ENCODE measurements at regions not wholly inside any gene's neighbourhood (a gene's known extent, or its start where the extent isn't known, plus 50 kb on each side); places are given as distances from the start of the nearest gene placed in this dataset.

DNA sequence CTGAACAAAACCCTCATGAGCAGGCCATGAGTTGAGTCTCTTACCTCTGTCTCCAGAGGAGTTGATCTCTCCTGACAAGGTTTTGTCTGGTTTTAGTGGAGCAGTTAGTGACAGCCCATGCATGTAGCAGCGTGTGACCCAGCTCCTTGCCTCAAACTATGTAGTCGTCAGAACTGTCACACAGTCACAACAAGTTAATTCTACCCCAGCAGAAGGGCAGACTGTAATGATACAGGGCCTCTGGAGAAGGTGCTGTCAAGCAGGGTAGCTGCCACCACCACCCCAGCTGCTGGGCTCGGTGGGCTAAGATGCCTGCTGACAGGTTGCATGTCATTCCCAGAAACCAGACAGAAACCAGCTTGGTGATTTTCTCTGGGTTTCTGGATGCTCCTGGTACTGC is 194.5 kb downstream of the PSAT1 start:
- Mint-ChIP-seq H3K27me3 (peaks cover 2 to 8% of the 10 kb centered on the region in 2 donors), H3K9me3 (no peaks in the 10 kb centered on the region), H3K4me3 (no peak overlapping the region), H3K27ac (no peak overlapping the region), H3K4me1 (no peaks in the 10 kb centered on the region), H3K36me3 (no peaks in the 10 kb centered on the region)
- 60% methylated on average over 1 of the region's 3 CpGs for WGBS (ENCODE audit: insufficient coverage)
- ATAC-seq (replicated peaks in 1 of 4) (no peak), DNase-seq (no peak)
- no peaks in the 10 kb centered on the region for H3K36me3 ChIP-seq (ENCODE audit: control insufficient read depth in 2 of 2, extremely low read depth in 1 of 2, insufficient read depth in 1 of 2, low read length in 1 of 2)
- CTCF ChIA-PET: no interaction called here
- no peaks in the 10 kb centered on the region for H3K27me3 ChIP-seq (replicated peaks in 1 of 2; ENCODE audit: control insufficient read depth in 2 of 2, extremely low read depth in 1 of 2, insufficient read depth in 2 of 2, low read length in 1 of 2)
- H3K27ac ChIP-seq (ENCODE audit: low read length): no peak overlapping the region
- POLR2A ChIA-PET: no interaction called here
- H3K4me3 ChIP-seq (ENCODE audit: control insufficient read depth in 1 of 2, extremely low read depth in 1 of 2, low read length in 1 of 2): no peak overlapping the region
- H3K4me1 ChIP-seq (ENCODE audit: control insufficient read depth in 1 of 2, extremely low read depth in 1 of 2, insufficient read depth in 2 of 2, low read length in 2 of 2): no peaks in the 10 kb centered on the region
- H3K9me3 ChIP-seq: no peaks in the 10 kb centered on the region

DNA sequence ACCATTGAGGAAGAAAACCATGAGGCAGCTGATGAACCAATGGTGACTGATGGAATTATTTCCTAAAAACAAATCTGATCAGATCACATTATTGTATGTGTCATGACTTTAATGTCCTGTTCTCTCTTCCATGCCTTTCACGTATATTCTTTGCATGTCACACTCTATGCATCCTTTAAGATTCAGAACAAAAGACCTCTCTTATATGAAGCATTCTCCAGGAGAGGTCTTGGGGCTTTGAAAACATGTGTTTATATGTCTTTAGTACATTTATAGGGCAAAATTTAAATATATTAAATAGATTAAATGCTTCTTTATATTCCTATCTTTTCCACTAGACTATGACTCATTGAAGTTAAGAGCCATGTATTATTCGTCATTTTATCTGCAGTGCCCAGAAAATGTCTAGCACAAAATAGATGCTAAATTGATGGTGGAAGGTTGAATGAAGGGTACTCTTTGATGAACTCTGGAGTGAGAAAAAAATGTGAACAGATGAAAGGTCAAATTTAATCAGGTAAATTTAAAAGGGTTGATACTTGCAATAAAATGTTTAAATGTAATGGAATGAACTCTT is 196.3 kb downstream of the PSAT1 start:
- ChIA-PET CTCF (no interaction called here), POLR2A (no interaction called here)
- 80% methylated on average over 1 of the region's 2 CpGs for WGBS (ENCODE audit: insufficient coverage)
- Mint-ChIP-seq H3K9me3 (no peaks in the 10 kb centered on the region), H3K36me3 (no peaks in the 10 kb centered on the region), H3K27me3 (peaks cover 0 to 5% of the 10 kb centered on the region in 2 donors), H3K4me1 (no peaks in the 10 kb centered on the region), H3K4me3 (no peak overlapping the region), H3K27ac (no peak overlapping the region)
- Histone ChIP-seq H3K9me3 (no peaks in the 10 kb centered on the region), H3K4me1 (ENCODE audit: control insufficient read depth in 1 of 2, extremely low read depth in 1 of 2, insufficient read depth in 2 of 2, low read length in 2 of 2) (no peaks in the 10 kb centered on the region), H3K27ac (ENCODE audit: low read length) (no peak overlapping the region), H3K4me3 (ENCODE audit: control insufficient read depth in 1 of 2, extremely low read depth in 1 of 2, low read length in 1 of 2) (no peak overlapping the region), H3K36me3 (ENCODE audit: control insufficient read depth in 2 of 2, extremely low read depth in 1 of 2, insufficient read depth in 1 of 2, low read length in 1 of 2) (no peaks in the 10 kb centered on the region), H3K27me3 (replicated peaks in 1 of 2; ENCODE audit: control insufficient read depth in 2 of 2, extremely low read depth in 1 of 2, insufficient read depth in 2 of 2, low read length in 1 of 2) (no peaks in the 10 kb centered on the region)
- ATAC-seq (replicated peaks in 1 of 4) (no peak), DNase-seq (no peak)

DNA sequence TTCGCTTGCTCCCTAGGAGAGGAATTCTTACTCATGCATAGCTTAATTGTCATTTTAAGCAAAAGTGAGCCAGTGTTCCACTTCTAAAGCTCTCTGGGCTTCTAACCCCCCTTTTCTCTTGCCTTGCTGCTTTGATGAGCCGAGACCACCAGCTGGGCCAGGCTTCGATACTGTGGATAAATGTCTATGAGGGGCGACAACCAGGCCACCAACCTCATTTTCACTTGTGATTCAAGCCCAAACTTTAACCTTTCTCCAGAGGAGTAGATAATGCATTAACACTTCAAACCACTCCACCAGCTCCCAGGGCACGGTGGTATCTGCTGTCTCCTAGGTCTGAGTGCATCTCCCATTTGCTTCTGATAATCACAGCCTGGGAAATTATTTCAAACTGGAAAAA is 205.6 kb downstream of the PSAT1 start:
- Mint-ChIP-seq H3K4me3 (no peak overlapping the region), H3K27ac (no peak overlapping the region), H3K4me1 (no peaks in the 10 kb centered on the region), H3K9me3 (peaks cover 0 to 3% (median 0%) of the 10 kb centered on the region in 3 donors), H3K36me3 (no peaks in the 10 kb centered on the region), H3K27me3 (peaks cover 0 to 3% of the 10 kb centered on the region in 2 donors)
- Histone ChIP-seq H3K27ac (ENCODE audit: low read length) (no peak overlapping the region), H3K27me3 (replicated peaks in 1 of 2; ENCODE audit: control insufficient read depth in 2 of 2, extremely low read depth in 1 of 2, insufficient read depth in 2 of 2, low read length in 1 of 2) (no peaks in the 10 kb centered on the region), H3K4me1 (ENCODE audit: control insufficient read depth in 1 of 2, extremely low read depth in 1 of 2, insufficient read depth in 2 of 2, low read length in 2 of 2) (no peaks in the 10 kb centered on the region), H3K36me3 (ENCODE audit: control insufficient read depth in 2 of 2, extremely low read depth in 1 of 2, insufficient read depth in 1 of 2, low read length in 1 of 2) (no peaks in the 10 kb centered on the region), H3K9me3 (no peaks in the 10 kb centered on the region), H3K4me3 (ENCODE audit: control insufficient read depth in 1 of 2, extremely low read depth in 1 of 2, low read length in 1 of 2) (no peak overlapping the region)
- CTCF ChIA-PET: interaction anchor here in 1 of 2 donors (0.6 kb wide), 1 partner anchor 32 kb away, joined by 5 read pairs; no protein-coding TSS in a partner anchor
- ATAC-seq (replicated peaks in 1 of 4): no peak
- POLR2A ChIA-PET: no interaction called here
- WGBS (ENCODE audit: insufficient coverage): 75% methylated on average over 1 of the region's 5 CpGs
- no peak for DNase-seq

GRCh38 chr9:78505546-78505945 is 208.6 kb downstream of the PSAT1 start:
- peaks cover 0 to 3% of the 10 kb centered on the region in 2 donors for H3K27me3 Mint-ChIP-seq
- WGBS (ENCODE audit: insufficient coverage): 100% methylated on average over 2 of the region's 2 CpGs
- no peak overlapping the region for H3K4me3 Mint-ChIP-seq
- ATAC-seq (replicated peaks in 1 of 4): no peak
- H3K4me1 Mint-ChIP-seq: no peaks in the 10 kb centered on the region
- H3K27ac Mint-ChIP-seq: no peak overlapping the region
- H3K4me3 ChIP-seq (ENCODE audit: control insufficient read depth in 1 of 2, extremely low read depth in 1 of 2, low read length in 1 of 2): no peak overlapping the region
- H3K27ac ChIP-seq (ENCODE audit: low read length): no peak overlapping the region
- no peaks in the 10 kb centered on the region for H3K9me3 ChIP-seq
- no peak for DNase-seq
- no peaks in the 10 kb centered on the region for H3K36me3 ChIP-seq (ENCODE audit: control insufficient read depth in 2 of 2, extremely low read depth in 1 of 2, insufficient read depth in 1 of 2, low read length in 1 of 2)
- CTCF ChIA-PET: no interaction called here
- no peaks in the 10 kb centered on the region for H3K27me3 ChIP-seq (replicated peaks in 1 of 2; ENCODE audit: control insufficient read depth in 2 of 2, extremely low read depth in 1 of 2, insufficient read depth in 2 of 2, low read length in 1 of 2)
- POLR2A ChIA-PET: interaction anchor here in 1 of 2 donors (0.9 kb wide), 1 partner anchor 11 kb away, joined by 3 read pairs; no protein-coding TSS in a partner anchor
- H3K4me1 ChIP-seq (ENCODE audit: control insufficient read depth in 1 of 2, extremely low read depth in 1 of 2, insufficient read depth in 2 of 2, low read length in 2 of 2): no peaks in the 10 kb centered on the region
- peaks cover 0 to 3% (median 0%) of the 10 kb centered on the region in 3 donors for H3K9me3 Mint-ChIP-seq
- no peaks in the 10 kb centered on the region for H3K36me3 Mint-ChIP-seq

- Histone ChIP-seq H3K27me3 (replicated peaks in 1 of 2; ENCODE audit: control insufficient read depth in 2 of 2, extremely low read depth in 1 of 2, insufficient read depth in 2 of 2, low read length in 1 of 2) (no peaks in the 10 kb centered on the region), H3K4me3 (ENCODE audit: control insufficient read depth in 1 of 2, extremely low read depth in 1 of 2, low read length in 1 of 2) (no peak overlapping the region), H3K9me3 (no peaks in the 10 kb centered on the region), H3K36me3 (ENCODE audit: control insufficient read depth in 2 of 2, extremely low read depth in 1 of 2, insufficient read depth in 1 of 2, low read length in 1 of 2) (no peaks in the 10 kb centered on the region), H3K27ac (ENCODE audit: low read length) (no peak overlapping the region), H3K4me1 (ENCODE audit: control insufficient read depth in 1 of 2, extremely low read depth in 1 of 2, insufficient read depth in 2 of 2, low read length in 2 of 2) (no peaks in the 10 kb centered on the region)
- 80% methylated on average over 5 of the region's 5 CpGs for WGBS (ENCODE audit: insufficient coverage)
- DNase-seq (no peak), ATAC-seq (replicated peaks in 1 of 4) (no peak)
- Mint-ChIP-seq H3K27ac (no peak overlapping the region), H3K27me3 (no peaks in the 10 kb centered on the region), H3K4me1 (no peaks in the 10 kb centered on the region), H3K36me3 (no peaks in the 10 kb centered on the region), H3K9me3 (peaks cover 0 to 3% (median 0%) of the 10 kb centered on the region in 3 donors), H3K4me3 (no peak overlapping the region)
- CTCF ChIA-PET: no interaction called here
- POLR2A ChIA-PET: no interaction called here
Measured at GRCh38 chr9:78507037-78507436, 210.1 kb downstream of the PSAT1 start.

DNA sequence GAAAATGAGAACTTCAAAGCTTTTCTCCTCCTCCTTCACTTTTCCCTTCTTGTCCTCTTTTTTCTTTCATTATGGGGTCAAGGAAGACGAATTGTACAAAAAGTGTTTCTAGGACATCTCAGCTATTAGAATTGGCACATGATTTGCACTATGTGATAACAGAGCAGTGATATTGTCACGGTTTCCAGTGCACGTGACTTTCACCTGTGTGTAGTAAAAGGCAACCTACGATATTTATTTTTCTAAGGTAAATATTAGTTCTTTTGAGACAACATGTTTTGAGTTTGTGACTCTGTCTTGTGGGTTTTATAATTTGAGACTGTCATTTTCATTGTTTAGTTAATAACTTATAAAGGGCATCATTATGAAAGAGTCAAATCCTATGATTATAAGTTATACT is 213.1 kb downstream of the PSAT1 start:
- no peak overlapping the region for H3K27ac ChIP-seq (ENCODE audit: low read length)
- Mint-ChIP-seq H3K9me3 (no peaks in the 10 kb centered on the region), H3K4me3 (no peak overlapping the region), H3K36me3 (no peaks in the 10 kb centered on the region), H3K27ac (no peak overlapping the region), H3K27me3 (peaks cover 4% of the 10 kb centered on the region in 2 donors), H3K4me1 (no peaks in the 10 kb centered on the region)
- CTCF ChIA-PET: no interaction called here
- 75% methylated on average over 3 of the region's 4 CpGs for WGBS (ENCODE audit: insufficient coverage)
- H3K4me3 ChIP-seq (ENCODE audit: control insufficient read depth in 1 of 2, extremely low read depth in 1 of 2, low read length in 1 of 2): no peak overlapping the region
- DNase-seq: no peak
- POLR2A ChIA-PET: no interaction called here
- no peak for ATAC-seq (replicated peaks in 1 of 4)
- no peaks in the 10 kb centered on the region for H3K4me1 ChIP-seq (ENCODE audit: control insufficient read depth in 1 of 2, extremely low read depth in 1 of 2, insufficient read depth in 2 of 2, low read length in 2 of 2)
- H3K27me3 ChIP-seq (replicated peaks in 1 of 2; ENCODE audit: control insufficient read depth in 2 of 2, extremely low read depth in 1 of 2, insufficient read depth in 2 of 2, low read length in 1 of 2): no peaks in the 10 kb centered on the region
- no peaks in the 10 kb centered on the region for H3K36me3 ChIP-seq (ENCODE audit: control insufficient read depth in 2 of 2, extremely low read depth in 1 of 2, insufficient read depth in 1 of 2, low read length in 1 of 2)
- H3K9me3 ChIP-seq: no peaks in the 10 kb centered on the region

DNA sequence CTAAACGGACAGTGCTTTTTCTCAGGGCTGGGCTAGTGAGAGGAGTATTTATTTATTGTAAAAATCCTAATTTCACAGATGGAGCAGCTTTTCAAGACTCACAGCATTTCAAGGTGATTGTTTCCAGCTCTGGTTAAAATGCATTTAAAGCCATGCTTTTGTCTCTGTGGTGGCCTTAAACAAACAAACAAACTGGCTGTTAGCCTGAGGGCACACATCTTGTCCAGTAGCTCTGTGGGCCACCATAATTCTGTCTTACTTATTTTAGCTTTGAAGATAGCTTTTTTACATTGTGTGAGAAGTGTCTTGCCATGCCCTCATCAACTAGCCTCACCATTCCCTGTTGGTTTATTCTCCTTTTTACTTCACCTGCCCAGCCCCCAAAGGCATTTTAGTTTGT is 218.2 kb downstream of the PSAT1 start:
- DNase-seq (no peak), ATAC-seq (replicated peaks in 1 of 4) (no peak)
- no peaks in the 10 kb centered on the region for H3K36me3 ChIP-seq (ENCODE audit: control insufficient read depth in 2 of 2, extremely low read depth in 1 of 2, insufficient read depth in 1 of 2, low read length in 1 of 2)
- ChIA-PET POLR2A (no interaction called here), CTCF (no interaction called here)
- H3K36me3 Mint-ChIP-seq: no peaks in the 10 kb centered on the region
- peaks cover 0 to 4% of the 10 kb centered on the region in 2 experiments for H3K27me3 ChIP-seq (replicated peaks in 1 of 2; ENCODE audit: control insufficient read depth in 2 of 2, extremely low read depth in 1 of 2, insufficient read depth in 2 of 2, low read length in 1 of 2)
- H3K4me1 Mint-ChIP-seq: no peaks in the 10 kb centered on the region
- WGBS (ENCODE audit: insufficient coverage): no CpG with 5 or more reads among the region's 1 CpG
- H3K27ac ChIP-seq (ENCODE audit: low read length): no peak overlapping the region
- peaks cover 4% of the 10 kb centered on the region in 2 donors for H3K27me3 Mint-ChIP-seq
- no peaks in the 10 kb centered on the region for H3K4me1 ChIP-seq (ENCODE audit: control insufficient read depth in 1 of 2, extremely low read depth in 1 of 2, insufficient read depth in 2 of 2, low read length in 2 of 2)
- no peak overlapping the region for H3K4me3 ChIP-seq (ENCODE audit: control insufficient read depth in 1 of 2, extremely low read depth in 1 of 2, low read length in 1 of 2)
- H3K27ac Mint-ChIP-seq: no peak overlapping the region
- no peak overlapping the region for H3K4me3 Mint-ChIP-seq
- H3K9me3 Mint-ChIP-seq: peaks cover 0 to 6% (median 3%) of the 10 kb centered on the region in 3 donors
- H3K9me3 ChIP-seq: no peaks in the 10 kb centered on the region

Measured in T-cell (primary cell).